B cell (primary cell): ENCODE measurements at regions not wholly inside any gene's neighbourhood (a gene's known extent, or its start where the extent isn't known, plus 50 kb on each side); places are given as distances from the start of the nearest gene placed in this dataset.

Experiments
- ATAC-seq: fragments of 200-7000 bp; cut with Tn5 transposase; one replicate; pipeline ENCODE4 v1.10.0; 2021; ENCODE audit warnings: low read depth, mild to moderate bottlenecking, moderate number of reproducible peaks, moderate library complexity
- CTCF ChIA-PET: fragments of 350-600 bp; sonication (Branson Sonifier 250); formaldehyde crosslinking; loops from one replicate; lab custom pipeline; 2021; ENCODE audit warnings: antibody characterized with exemption, inconsistent platforms; lab: Charles Lee
- POLR2A ChIA-PET: fragments of 350-600 bp; sonication (Branson Sonifier 250); formaldehyde crosslinking; loops from one replicate; lab custom pipeline; 2021; ENCODE audit warnings: antibody characterized with exemption; lab: Charles Lee
- DNase-seq: peaks from one replicate; pipeline ENCODE4 v3.0.0; 2013
- H2AFZ ChIP-seq: 2 replicates; pipeline ENCODE4 v1.6.1; 2012; ENCODE audit warnings: mild to moderate bottlenecking, low read depth, low read length; ENCODE audit not compliant: insufficient read depth, poor library complexity, severe bottlenecking
- H3K27ac ChIP-seq, 2 donors: 1 replicate in 1 of 2; 2 replicates in 1 of 2; pipeline ENCODE4 v1.5.1; 2012 to 2013; ENCODE audit warnings: low read length in 2 of 2, mild to moderate bottlenecking in 2 of 2, moderate library complexity in 1 of 2
- H3K27me3 ChIP-seq, 4 experiments: fragments of 200-600 bp in 1 of 4; sonication (generic) in 1 of 4; replicated peaks in 1 of 4; 1 replicate in 2 of 4; 2 replicates in 2 of 4; pipeline versions ENCODE4 v1.6.1 to v1.7.0; 2013 to 2016; ENCODE audit warnings: low read length in 3 of 4, mild to moderate bottlenecking in 2 of 4, mixed read lengths in 1 of 4, moderate library complexity in 1 of 4; ENCODE audit not compliant: insufficient read depth in 4 of 4, control insufficient read depth in 3 of 4; ENCODE audit errors: control extremely low read depth in 1 of 4
- H3K36me3 ChIP-seq, 2 experiments: replicated peaks in 1 of 2; 1 replicate in 1 of 2; 2 replicates in 1 of 2; pipeline versions ENCODE4 v1.6.1 to v1.7.1; 2013; ENCODE audit warnings: low read length in 1 of 2; ENCODE audit not compliant: insufficient read depth in 2 of 2, control insufficient read depth in 1 of 2; ENCODE audit errors: control extremely low read depth in 1 of 2, extremely low read depth in 1 of 2
- H3K4me1 ChIP-seq, 2 donors: fragments of 200-600 bp in 1 of 2; sonication (generic) in 1 of 2; 1 replicate in 1 of 2; 2 replicates in 1 of 2; pipeline versions ENCODE4 v1.5.1 to v1.6.1; 2013 to 2017; ENCODE audit warnings: low read length in 2 of 2; ENCODE audit not compliant: control insufficient read depth in 2 of 2, insufficient read depth in 2 of 2
- H3K4me2 ChIP-seq: replicated peaks from 2 replicates; pipeline ENCODE3; 2012; ENCODE audit warnings: mild to moderate bottlenecking, low read depth, low read length; ENCODE audit not compliant: poor library complexity, severe bottlenecking
- H3K4me3 ChIP-seq, 5 experiments: fragments of 200-600 bp in 1 of 5; sonication (generic) in 1 of 5; 1 replicate in 3 of 5; 2 replicates in 2 of 5; pipeline versions ENCODE4 v1.5.1 to v1.7.0; 2011 to 2016; ENCODE audit warnings: low read length in 4 of 5, mild to moderate bottlenecking in 4 of 5, low read depth in 2 of 5, control low read depth in 1 of 5, moderate library complexity in 1 of 5; ENCODE audit not compliant: insufficient read depth in 1 of 5; ENCODE audit errors: control extremely low read depth in 1 of 5, extremely low read depth in 1 of 5
- H3K79me2 ChIP-seq: fragments of 200-600 bp; sonication (generic); one replicate; pipeline ENCODE4 v1.6.0; 2016; ENCODE audit warnings: low read length; ENCODE audit not compliant: control insufficient read depth, insufficient read depth
- H3K9ac ChIP-seq: fragments of 200-600 bp; sonication (generic); 2 replicates; pipeline ENCODE4 v1.6.1; 2017; ENCODE audit warnings: mild to moderate bottlenecking, low read length, moderate library complexity
- H3K9me3 ChIP-seq, 3 donors: one replicate each; pipeline versions ENCODE4 v1.6.1 to v1.7.1; 2013; ENCODE audit warnings: low read length in 2 of 3; ENCODE audit not compliant: control insufficient read depth in 2 of 3, insufficient read depth in 1 of 3; ENCODE audit errors: control extremely low read depth in 1 of 3
- H4K20me1 ChIP-seq: 2 replicates; pipeline ENCODE4 v1.6.0; 2012; ENCODE audit warnings: mild to moderate bottlenecking, low read length; ENCODE audit not compliant: insufficient read depth, control insufficient read depth, poor library complexity, severe bottlenecking
- H3K27ac Mint-ChIP-seq: one replicate; pipeline ENCODE4 v1.8.0; 2021; ENCODE audit warnings: mixed read lengths
- H3K27me3 Mint-ChIP-seq: one replicate; pipeline ENCODE4 v1.8.0; 2021; ENCODE audit warnings: mixed read lengths
- H3K4me1 Mint-ChIP-seq: one replicate; pipeline ENCODE4 v1.8.0; 2021; ENCODE audit warnings: mixed read lengths
- H3K4me3 Mint-ChIP-seq: one replicate; pipeline ENCODE4 v1.8.0; 2021; ENCODE audit warnings: mixed read lengths
- H3K9me3 Mint-ChIP-seq: one replicate; pipeline ENCODE4 v1.8.0; 2022; ENCODE audit warnings: mixed read lengths; ENCODE audit not compliant: insufficient read depth
- EZH2 ChIP-seq: IDR thresholded peaks from 2 replicates; pipeline ENCODE4 v1.6.1; 2012; ENCODE audit warnings: borderline replicate concordance, low read depth, mild to moderate bottlenecking, moderate library complexity, low read length; ENCODE audit not compliant: insufficient read depth, poor library complexity, severe bottlenecking
- WGBS: methylation state at CpG from one replicate; pipeline ENCODE4 v1.1.5; 2013; ENCODE audit warnings: missing lambda C conversion rate; ENCODE audit not compliant: insufficient coverage; 5-methylcytosine and 5-hydroxymethylcytosine counted together
- intact Hi-C: fragments of 100-400 bp; cut with micrococcal nuclease; formaldehyde crosslinking; loops from one replicate; pipeline ENCODE4 v1.10.0; 2022
- TF ChIP-seq, protein P1 (sequence below): fragments of 200-600 bp; IDR thresholded peaks from one replicate; pipeline ENCODE4 v1.8.0; 2022; ENCODE audit warnings: antibody characterized with exemption, mild to moderate bottlenecking

DNA sequence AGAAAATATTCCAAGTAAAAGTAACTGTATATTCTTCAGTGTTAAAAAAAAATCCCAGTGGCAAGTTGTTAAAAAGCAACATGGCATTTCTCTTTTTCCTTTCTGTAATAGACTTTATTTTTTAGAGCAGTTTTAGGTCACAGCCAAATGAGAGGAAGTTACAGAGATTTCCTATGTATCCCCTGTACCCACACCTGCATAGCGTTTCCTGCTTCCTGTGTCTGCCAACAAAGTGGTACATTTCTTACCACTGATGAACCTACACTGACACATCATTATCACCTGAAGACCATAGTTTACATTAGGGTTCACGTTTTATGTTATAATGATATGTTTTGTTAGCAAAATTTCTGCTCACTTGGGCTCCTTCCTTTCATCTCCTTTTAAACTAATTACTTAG lies 124.7 kb downstream of the GPAT3 start:
- ChIA-PET POLR2A (no interaction called here), CTCF (interaction anchor here (1.1 kb wide), 1 partner anchor 16 kb away, joined by 3 read pairs; no protein-coding TSS in a partner anchor)
- Mint-ChIP-seq H3K9me3 (no peaks in the 10 kb centered on the region), H3K27me3 (peaks cover 21% of the 10 kb centered on the region), H3K4me3 (no peak overlapping the region), H3K27ac (no peak overlapping the region), H3K4me1 (peaks cover 2% of the 10 kb centered on the region)
- Histone ChIP-seq H3K4me3 (no peak overlapping the region), H3K9ac (no peak overlapping the region), H3K36me3 (no peaks in the 10 kb centered on the region), H3K9me3 (no peaks in the 10 kb centered on the region), H3K79me2 (no peaks in the 10 kb centered on the region), H4K20me1 (no peaks in the 10 kb centered on the region), H3K27ac (no peak overlapping the region), H3K27me3 (peaks cover 0 to 6% (median 0%) of the 10 kb centered on the region in 4 experiments), H2AFZ (no peak overlapping the region), H3K4me2 (no peak overlapping the region), H3K4me1 (no peaks in the 10 kb centered on the region)
- DNase-seq (no peak), ATAC-seq (no peak)
- 0% methylated on average over 1 of the region's 2 CpGs for WGBS
- TF ChIP-seq, protein P1, sequence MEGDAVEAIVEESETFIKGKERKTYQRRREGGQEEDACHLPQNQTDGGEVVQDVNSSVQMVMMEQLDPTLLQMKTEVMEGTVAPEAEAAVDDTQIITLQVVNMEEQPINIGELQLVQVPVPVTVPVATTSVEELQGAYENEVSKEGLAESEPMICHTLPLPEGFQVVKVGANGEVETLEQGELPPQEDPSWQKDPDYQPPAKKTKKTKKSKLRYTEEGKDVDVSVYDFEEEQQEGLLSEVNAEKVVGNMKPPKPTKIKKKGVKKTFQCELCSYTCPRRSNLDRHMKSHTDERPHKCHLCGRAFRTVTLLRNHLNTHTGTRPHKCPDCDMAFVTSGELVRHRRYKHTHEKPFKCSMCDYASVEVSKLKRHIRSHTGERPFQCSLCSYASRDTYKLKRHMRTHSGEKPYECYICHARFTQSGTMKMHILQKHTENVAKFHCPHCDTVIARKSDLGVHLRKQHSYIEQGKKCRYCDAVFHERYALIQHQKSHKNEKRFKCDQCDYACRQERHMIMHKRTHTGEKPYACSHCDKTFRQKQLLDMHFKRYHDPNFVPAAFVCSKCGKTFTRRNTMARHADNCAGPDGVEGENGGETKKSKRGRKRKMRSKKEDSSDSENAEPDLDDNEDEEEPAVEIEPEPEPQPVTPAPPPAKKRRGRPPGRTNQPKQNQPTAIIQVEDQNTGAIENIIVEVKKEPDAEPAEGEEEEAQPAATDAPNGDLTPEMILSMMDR = no peak
- no peak for TF ChIP-seq EZH2
- intact Hi-C loops = no loop called here

DNA sequence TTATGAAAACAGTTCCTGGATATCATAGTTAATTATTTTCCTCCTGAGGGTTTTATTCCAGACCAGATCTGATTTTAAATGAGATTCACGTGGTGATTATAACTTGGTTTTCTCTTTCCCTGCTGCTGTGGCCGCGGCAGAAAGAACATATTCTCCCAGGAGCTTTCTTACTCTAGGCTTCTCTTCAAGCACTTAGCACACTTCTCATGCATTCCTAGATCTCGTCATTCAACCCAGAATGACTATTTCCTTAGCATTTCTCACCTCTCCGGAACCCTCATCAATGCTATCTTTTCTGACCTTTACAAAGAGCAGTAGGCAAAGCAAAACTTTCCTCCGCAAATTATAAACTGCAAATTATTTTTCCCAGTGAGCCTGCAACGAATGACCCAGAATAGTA lies 122.9 kb downstream of the GPAT3 start:
- Histone ChIP-seq H3K4me2 (no peak overlapping the region), H2AFZ (no peak overlapping the region), H3K4me1 (no peaks in the 10 kb centered on the region), H3K9ac (no peak overlapping the region), H3K9me3 (no peaks in the 10 kb centered on the region), H4K20me1 (no peaks in the 10 kb centered on the region), H3K27ac (no peak overlapping the region), H3K27me3 (no peaks in the 10 kb centered on the region), H3K4me3 (no peak overlapping the region), H3K36me3 (no peaks in the 10 kb centered on the region), H3K79me2 (no peaks in the 10 kb centered on the region)
- H3K27me3 Mint-ChIP-seq = peaks cover 17% of the 10 kb centered on the region
- ATAC-seq (no peak), DNase-seq (no peak)
- POLR2A ChIA-PET = no interaction called here
- WGBS = 62% methylated on average over 4 of the region's 7 CpGs
- TF ChIP-seq, protein P1 = no peak
- TF ChIP-seq EZH2 = no peak
- intact Hi-C loops = no loop called here
- H3K4me3 Mint-ChIP-seq = no peak overlapping the region
- H3K4me1 Mint-ChIP-seq = peaks cover 2% of the 10 kb centered on the region
- CTCF ChIA-PET = interaction anchor here (5.1 kb wide), 1 partner anchor 14 kb away, joined by 32 read pairs; no protein-coding TSS in a partner anchor
- H3K9me3 Mint-ChIP-seq = no peaks in the 10 kb centered on the region
- no peak overlapping the region for H3K27ac Mint-ChIP-seq
